ENCODE measurements at regions not wholly inside any gene's neighbourhood (a gene's known extent, or its start where the extent isn't known, plus 50 kb on each side); places are given as distances from the start of the nearest gene placed in this dataset.

GRCh38 chr10:78327778-78328591 is 294.3 kb downstream of the RPS24 start:
- no peak for DNase-seq (ENCODE audit: low spot score)
- H3K9me3 ChIP-seq (ENCODE audit: low read length), result peaks cover 19% of the 10 kb centered on the region
- no peaks in the 10 kb centered on the region for H3K4me1 ChIP-seq (ENCODE audit: insufficient read depth, low read length, poor library complexity, severe bottlenecking)
- BruUV-seq (replicated peaks), result no TSS peak
- H2AFZ ChIP-seq (ENCODE audit: low read length), result no peak overlapping the region
- no peaks in the 10 kb centered on the region for H4K20me1 ChIP-seq (ENCODE audit: insufficient read depth, low read length)
- H3K4me2 ChIP-seq (ENCODE audit: low read length), result no peak overlapping the region
- ChIA-PET CTCF (ENCODE audit: unreplicated experiment) (no interaction called here), POLR2A (no interaction called here)
- intact Hi-C loops (cut with micrococcal nuclease; ENCODE audit: unreplicated experiment), result no loop called here
- no peaks in the 10 kb centered on the region for H3K9me2 ChIP-seq (ENCODE audit: insufficient read depth, low read length)
- H3K27ac ChIP-seq (ENCODE audit: low read depth, low read length, poor library complexity, severe bottlenecking), result no peak overlapping the region
- no peaks in the 10 kb centered on the region for H3K36me3 ChIP-seq (ENCODE audit: insufficient read depth, low read length)
- H3K4me3 ChIP-seq (ENCODE audit: low read depth, low read length, poor library complexity, severe bottlenecking), result no peak overlapping the region
- TF ChIP-seq CTCF (conservative IDR thresholded peaks at IDR 0.05; ENCODE audit: low read length), result no peak
- TF ChIP-seq EZH2phosphoT487 (IDR thresholded peaks at IDR 0.05; ENCODE audit: borderline replicate concordance, low read depth, low read length), result no peak
- no peaks in the 10 kb centered on the region for H3K79me2 ChIP-seq (ENCODE audit: insufficient read depth, low read depth, low read length)

GRCh38 chr10:78328592-78329404 is 295.1 kb downstream of the RPS24 start:
- no peaks in the 10 kb centered on the region for H4K20me1 ChIP-seq (ENCODE audit: insufficient read depth, low read length)
- no TSS peak for BruUV-seq (replicated peaks)
- no peak for TF ChIP-seq CTCF (conservative IDR thresholded peaks at IDR 0.05; ENCODE audit: low read length)
- TF ChIP-seq EZH2phosphoT487 (IDR thresholded peaks at IDR 0.05; ENCODE audit: borderline replicate concordance, low read depth, low read length), result no peak
- POLR2A ChIA-PET, result no interaction called here
- no peak overlapping the region for H3K4me2 ChIP-seq (ENCODE audit: low read length)
- H3K4me3 ChIP-seq (ENCODE audit: low read depth, low read length, poor library complexity, severe bottlenecking), result no peak overlapping the region
- no peaks in the 10 kb centered on the region for H3K4me1 ChIP-seq (ENCODE audit: insufficient read depth, low read length, poor library complexity, severe bottlenecking)
- H3K79me2 ChIP-seq (ENCODE audit: insufficient read depth, low read depth, low read length), result no peaks in the 10 kb centered on the region
- no peaks in the 10 kb centered on the region for H3K9me2 ChIP-seq (ENCODE audit: insufficient read depth, low read length)
- DNase-seq (ENCODE audit: low spot score), result no peak
- H2AFZ ChIP-seq (ENCODE audit: low read length), result no peak overlapping the region
- no peaks in the 10 kb centered on the region for H3K36me3 ChIP-seq (ENCODE audit: insufficient read depth, low read length)
- peaks cover 19% of the 10 kb centered on the region for H3K9me3 ChIP-seq (ENCODE audit: low read length)
- CTCF ChIA-PET (ENCODE audit: unreplicated experiment), result no interaction called here
- no peak overlapping the region for H3K27ac ChIP-seq (ENCODE audit: low read depth, low read length, poor library complexity, severe bottlenecking)
- intact Hi-C loops (cut with micrococcal nuclease; ENCODE audit: unreplicated experiment), result no loop called here

- Histone ChIP-seq H2AFZ (ENCODE audit: low read length) (no peak overlapping the region), H3K9me3 (ENCODE audit: low read length) (peaks cover 13% of the 10 kb centered on the region), H3K36me3 (ENCODE audit: insufficient read depth, low read length) (no peaks in the 10 kb centered on the region), H3K9me2 (ENCODE audit: insufficient read depth, low read length) (no peaks in the 10 kb centered on the region), H3K4me1 (ENCODE audit: insufficient read depth, low read length, poor library complexity, severe bottlenecking) (no peaks in the 10 kb centered on the region), H3K79me2 (ENCODE audit: insufficient read depth, low read depth, low read length) (no peaks in the 10 kb centered on the region), H3K27ac (ENCODE audit: low read depth, low read length, poor library complexity, severe bottlenecking) (no peak overlapping the region), H4K20me1 (ENCODE audit: insufficient read depth, low read length) (no peaks in the 10 kb centered on the region), H3K4me3 (ENCODE audit: low read depth, low read length, poor library complexity, severe bottlenecking) (no peak overlapping the region), H3K4me2 (ENCODE audit: low read length) (no peak overlapping the region)
- CTCF ChIA-PET (ENCODE audit: unreplicated experiment), result no interaction called here
- no TSS peak for BruUV-seq (replicated peaks)
- POLR2A ChIA-PET, result no interaction called here
- DNase-seq (ENCODE audit: low spot score), result no peak
- intact Hi-C loops (cut with micrococcal nuclease; ENCODE audit: unreplicated experiment), result no loop called here
- no peak for TF ChIP-seq CTCF (conservative IDR thresholded peaks at IDR 0.05; ENCODE audit: low read length)
- no peak for TF ChIP-seq EZH2phosphoT487 (IDR thresholded peaks at IDR 0.05; ENCODE audit: borderline replicate concordance, low read depth, low read length)
Measured at GRCh38 chr10:78330884-78331283, 297.2 kb downstream of the RPS24 start.

All from OCI-LY7 (cell line).